Keratinocyte (primary cell): ENCODE measurements at regions not wholly inside any gene's neighbourhood (a gene's known extent, or its start where the extent isn't known, plus 50 kb on each side); places are given as distances from the start of the nearest gene placed in this dataset.

Experiments used
- DNase-seq: peaks from one replicate; pipeline ENCODE4 v3.0.0-alpha.2; 2011; ENCODE audit warnings: low read depth, missing footprints, low spot score
- FAIRE-seq: peaks from 2 replicates; lab custom pipeline; 2011; peaks lifted over from hg19 to GRCh38; lab: Jason Lieb, UNC
- H2AFZ ChIP-seq: 2 replicates; pipeline ENCODE4 v1.6.0; 2012; ENCODE audit warnings: low read length, control low read depth, inconsistent platforms; ENCODE audit not compliant: control insufficient read depth
- H3K27ac ChIP-seq: 2 replicates; pipeline ENCODE4 v1.5.1; 2011; ENCODE audit warnings: low read length; ENCODE audit not compliant: control insufficient read depth, insufficient read depth
- H3K27me3 ChIP-seq: 3 replicates; pipeline ENCODE4 v1.6.0; 2011; ENCODE audit warnings: low read length; ENCODE audit not compliant: control insufficient read depth, insufficient read depth; ENCODE audit errors: extremely low read depth
- H3K36me3 ChIP-seq, 2 experiments: 2 replicates in 1 of 2; 3 replicates in 1 of 2; pipeline ENCODE4 v1.5.1; 2011; ENCODE audit warnings: low read length in 2 of 2, mild to moderate bottlenecking in 1 of 2; ENCODE audit not compliant: control insufficient read depth in 2 of 2, insufficient read depth in 2 of 2; ENCODE audit errors: extremely low read depth in 1 of 2
- H3K4me1 ChIP-seq: 3 replicates; pipeline ENCODE4 v1.5.1; 2011; ENCODE audit warnings: low read length; ENCODE audit not compliant: control insufficient read depth, insufficient read depth; ENCODE audit errors: extremely low read depth
- H3K4me2 ChIP-seq: 3 replicates; pipeline ENCODE4 v1.6.0; 2011; ENCODE audit warnings: low read depth, low read length; ENCODE audit not compliant: control insufficient read depth, insufficient read depth; ENCODE audit errors: extremely low read depth
- H3K4me3 ChIP-seq, 3 experiments: fragments of 200-600 bp in 1 of 3; sonication (generic) in 1 of 3; 2 replicates in 2 of 3; 3 replicates in 1 of 3; pipeline ENCODE4 v1.5.1; 2011 to 2016; ENCODE audit warnings: low read length in 3 of 3, mild to moderate bottlenecking in 3 of 3, control low read depth in 2 of 3, inconsistent platforms in 1 of 3, low read depth in 1 of 3, mixed read lengths in 1 of 3, mixed run types in 1 of 3, moderate library complexity in 1 of 3; ENCODE audit not compliant: control insufficient read depth in 2 of 3, insufficient read depth in 2 of 3; ENCODE audit errors: extremely low read depth in 1 of 3
- H3K79me2 ChIP-seq: 2 replicates; pipeline ENCODE4 v1.6.0; 2012; ENCODE audit warnings: low read length; ENCODE audit not compliant: control insufficient read depth, insufficient read depth
- H3K9ac ChIP-seq: 3 replicates; pipeline ENCODE4 v1.6.0; 2011; ENCODE audit warnings: low read length; ENCODE audit not compliant: control insufficient read depth, insufficient read depth; ENCODE audit errors: extremely low read depth
- H3K9me1 ChIP-seq: 3 replicates; pipeline ENCODE4 v1.6.0; 2011; ENCODE audit warnings: low read length; ENCODE audit not compliant: control insufficient read depth, insufficient read depth; ENCODE audit errors: extremely low read depth
- H3K9me3 ChIP-seq: 2 replicates; pipeline ENCODE4 v1.5.1; 2012; ENCODE audit warnings: low read depth, low read length; ENCODE audit not compliant: control insufficient read depth
- H4K20me1 ChIP-seq: 3 replicates; pipeline ENCODE4 v1.6.0; 2011; ENCODE audit warnings: low read length; ENCODE audit not compliant: control insufficient read depth, insufficient read depth; ENCODE audit errors: extremely low read depth
- EZH2 ChIP-seq: IDR thresholded peaks from one replicate; pipeline ENCODE4 v1.6.1; 2012; ENCODE audit warnings: inconsistent platforms, mild to moderate bottlenecking, low read length, moderate library complexity
- dilution Hi-C: fragments of 300-500 bp; cut with MboI; formaldehyde crosslinking; loops from one replicate; pipeline ENCODE4 v1.7.0; 2020; ENCODE audit warnings: low sequenced_read_pairs; ENCODE audit not compliant: extremely low pct_ligation_motif_present
- TF ChIP-seq, protein P1 (sequence below), 3 experiments: IDR thresholded peaks in 1 of 3; conservative IDR thresholded peaks in 1 of 3; optimal IDR thresholded peaks in 1 of 3; 2 replicates in 2 of 3; 3 replicates in 1 of 3; pipeline versions ENCODE3 to v1.5.1; 2011; ENCODE audit warnings: low read length in 3 of 3, mild to moderate bottlenecking in 3 of 3, moderate library complexity in 2 of 3, control low read depth in 1 of 3, inconsistent platforms in 1 of 3; ENCODE audit not compliant: insufficient read depth in 2 of 3; ENCODE audit errors: extremely low read depth in 1 of 3

DNA sequence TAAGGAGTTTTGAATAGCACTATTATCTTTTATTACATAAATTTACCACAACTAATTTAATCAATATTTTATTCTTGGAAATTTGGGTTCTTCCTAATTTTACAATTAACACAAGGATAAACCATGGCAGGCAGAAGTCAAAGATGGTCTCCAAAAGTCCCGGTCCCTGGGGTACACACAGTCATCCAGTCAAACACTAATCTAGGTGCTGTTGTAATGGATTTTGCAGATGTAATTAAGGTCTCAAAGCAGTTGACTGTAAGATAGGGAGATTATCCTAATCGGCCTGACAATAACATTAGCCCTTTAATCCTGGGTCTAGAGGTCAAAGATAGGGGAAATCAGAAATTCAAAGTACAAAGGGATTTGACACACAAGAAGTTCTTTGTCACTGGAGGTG, 57.5 kb upstream of the HTR1A start:
- H3K36me3 ChIP-seq = no peaks in the 10 kb centered on the region
- dilution Hi-C loops = no loop called here
- no peak overlapping the region for H3K4me3 ChIP-seq
- H4K20me1 ChIP-seq = no peaks in the 10 kb centered on the region
- no peaks in the 10 kb centered on the region for H3K27me3 ChIP-seq
- no peaks in the 10 kb centered on the region for H3K4me1 ChIP-seq
- no peak overlapping the region for H3K4me2 ChIP-seq
- TF ChIP-seq, protein P1, sequence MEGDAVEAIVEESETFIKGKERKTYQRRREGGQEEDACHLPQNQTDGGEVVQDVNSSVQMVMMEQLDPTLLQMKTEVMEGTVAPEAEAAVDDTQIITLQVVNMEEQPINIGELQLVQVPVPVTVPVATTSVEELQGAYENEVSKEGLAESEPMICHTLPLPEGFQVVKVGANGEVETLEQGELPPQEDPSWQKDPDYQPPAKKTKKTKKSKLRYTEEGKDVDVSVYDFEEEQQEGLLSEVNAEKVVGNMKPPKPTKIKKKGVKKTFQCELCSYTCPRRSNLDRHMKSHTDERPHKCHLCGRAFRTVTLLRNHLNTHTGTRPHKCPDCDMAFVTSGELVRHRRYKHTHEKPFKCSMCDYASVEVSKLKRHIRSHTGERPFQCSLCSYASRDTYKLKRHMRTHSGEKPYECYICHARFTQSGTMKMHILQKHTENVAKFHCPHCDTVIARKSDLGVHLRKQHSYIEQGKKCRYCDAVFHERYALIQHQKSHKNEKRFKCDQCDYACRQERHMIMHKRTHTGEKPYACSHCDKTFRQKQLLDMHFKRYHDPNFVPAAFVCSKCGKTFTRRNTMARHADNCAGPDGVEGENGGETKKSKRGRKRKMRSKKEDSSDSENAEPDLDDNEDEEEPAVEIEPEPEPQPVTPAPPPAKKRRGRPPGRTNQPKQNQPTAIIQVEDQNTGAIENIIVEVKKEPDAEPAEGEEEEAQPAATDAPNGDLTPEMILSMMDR (optimal IDR thresholded peaks at IDR 0.05 in 1 of 3, IDR thresholded peaks at IDR 0.05 in 1 of 3, conservative IDR thresholded peaks at IDR 0.05 in 1 of 3; ENCODE audit: extremely low read depth in 1 of 3, insufficient read depth in 2 of 3, low read length in 3 of 3) = no peak
- TF ChIP-seq EZH2 = no peak
- H2AFZ ChIP-seq = no peak overlapping the region
- no peak overlapping the region for H3K9ac ChIP-seq
- no peak for DNase-seq
- no peak overlapping the region for H3K27ac ChIP-seq
- no peak for FAIRE-seq
- H3K9me1 ChIP-seq = no peaks in the 10 kb centered on the region
- no peaks in the 10 kb centered on the region for H3K9me3 ChIP-seq
- no peaks in the 10 kb centered on the region for H3K79me2 ChIP-seq

- Histone ChIP-seq H3K9me3 (no peaks in the 10 kb centered on the region), H3K9ac (no peak overlapping the region), H3K4me1 (no peaks in the 10 kb centered on the region), H4K20me1 (no peaks in the 10 kb centered on the region), H3K36me3 (no peaks in the 10 kb centered on the region), H3K4me3 (no peak overlapping the region), H3K4me2 (no peak overlapping the region), H3K79me2 (no peaks in the 10 kb centered on the region), H2AFZ (no peak overlapping the region), H3K27me3 (no peaks in the 10 kb centered on the region), H3K9me1 (no peaks in the 10 kb centered on the region), H3K27ac (no peak overlapping the region)
- dilution Hi-C loops = no loop called here
- FAIRE-seq (no peak), DNase-seq (no peak)
- TF ChIP-seq, protein P1 (optimal IDR thresholded peaks at IDR 0.05 in 1 of 3, IDR thresholded peaks at IDR 0.05 in 1 of 3, conservative IDR thresholded peaks at IDR 0.05 in 1 of 3; ENCODE audit: extremely low read depth in 1 of 3, insufficient read depth in 2 of 3, low read length in 3 of 3) = no peak
- TF ChIP-seq EZH2 = no peak
These were observed 56.7 kb upstream of the HTR1A start for GRCh38 chr5:64018966-64019365.
